AG04449 (cell line): ENCODE measurements at regions not wholly inside any gene's neighbourhood (a gene's known extent, or its start where the extent isn't known, plus 50 kb on each side); places are given as distances from the start of the nearest gene placed in this dataset.

Source experiments
- CTCF ChIA-PET: fragments of 350-600 bp; formaldehyde crosslinking; extraction: SDS; loops from one replicate; lab custom pipeline; 2021; ENCODE audit warnings: antibody characterized with exemption; lab: Yijun Ruan, JAX
- POLR2A ChIA-PET: fragments of 400-600, 350-600 bp; formaldehyde crosslinking; extraction: SDS; loops from one replicate; lab custom pipeline; 2020; ENCODE audit warnings: antibody characterized with exemption, inconsistent platforms; lab: Yijun Ruan, JAX
- DNase-seq: peaks from one replicate; pipeline ENCODE4 v3.0.0-alpha.2; 2010; ENCODE audit warnings: low read depth, low spot score
- H3K4me3 ChIP-seq: 2 replicates; pipeline ENCODE4 v1.5.1; 2011; ENCODE audit warnings: low read depth, mild to moderate bottlenecking, control low read depth, low read length
- CTCF ChIP-seq: IDR thresholded peaks from one replicate; pipeline ENCODE4 v1.5.1; 2011; ENCODE audit warnings: mild to moderate bottlenecking, moderate library complexity, low read length, control low read depth, inconsistent platforms; ENCODE audit not compliant: insufficient read depth; ENCODE audit errors: missing control alignments

GRCh38 chr13:90016688-90017087 is 1330.8 kb upstream of the MIR17HG start:
- H3K4me3 ChIP-seq, result no peak overlapping the region
- DNase-seq, result no peak
- TF ChIP-seq CTCF, result no peak
- ChIA-PET POLR2A (no interaction called here), CTCF (no interaction called here)

- DNase-seq, result no peak
- no peak for TF ChIP-seq CTCF
- ChIA-PET CTCF (no interaction called here), POLR2A (no interaction called here)
- no peak overlapping the region for H3K4me3 ChIP-seq
Measured at GRCh38 chr13:90020536-90021070, 1326.9 kb upstream of the MIR17HG start.

- TF ChIP-seq CTCF, result no peak
- DNase-seq, result no peak
- H3K4me3 ChIP-seq, result no peak overlapping the region
- ChIA-PET POLR2A (no interaction called here), CTCF (no interaction called here)
Measured at GRCh38 chr13:90027409-90027808, 1320.1 kb upstream of the MIR17HG start.

- POLR2A ChIA-PET, result no interaction called here
- TF ChIP-seq CTCF, result no peak
- no peak overlapping the region for H3K4me3 ChIP-seq
- no peak for DNase-seq
- CTCF ChIA-PET, result no interaction called here
Measured at GRCh38 chr13:90032313-90032712, 1315.2 kb upstream of the MIR17HG start.

- H3K4me3 ChIP-seq, result no peak overlapping the region
- no peak for TF ChIP-seq CTCF
- ChIA-PET CTCF (no interaction called here), POLR2A (no interaction called here)
- DNase-seq, result no peak
Measured at GRCh38 chr13:90032841-90033493, 1314.5 kb upstream of the MIR17HG start.

GRCh38 chr13:90039516-90039915 is 1308.0 kb upstream of the MIR17HG start:
- POLR2A ChIA-PET, result no interaction called here
- CTCF ChIA-PET, result no interaction called here
- DNase-seq, result no peak
- no peak overlapping the region for H3K4me3 ChIP-seq
- TF ChIP-seq CTCF, result no peak
